Neural cell (in vitro differentiated cells): ENCODE measurements at regions not wholly inside any gene's neighbourhood (a gene's known extent, or its start where the extent isn't known, plus 50 kb on each side); places are given as distances from the start of the nearest gene placed in this dataset.

Source experiments
- H2AFZ ChIP-seq: fragments of 200-600, 300-800 bp; sonication (generic), shearing (Covaris generic); 2 replicates; pipeline ENCODE4 v1.6.0; 2014; ENCODE audit warnings: low read depth, mild to moderate bottlenecking, antibody characterized with exemption, low read length, moderate library complexity
- H3F3A ChIP-seq: fragments of 200-600 bp; shearing (Covaris generic); 2 replicates; pipeline ENCODE4 v1.6.1; 2016; ENCODE audit warnings: mild to moderate bottlenecking, moderate library complexity, mixed read lengths, antibody characterized with exemption, low read length; ENCODE audit not compliant: insufficient read depth, poor library complexity, severe bottlenecking
- H3K27ac ChIP-seq: fragments of 200-600, 300-800 bp; sonication (generic), shearing (Covaris generic); 2 replicates; pipeline ENCODE4 v1.5.1; 2014; ENCODE audit warnings: mild to moderate bottlenecking, low read length, moderate library complexity
- H3K27me3 ChIP-seq: fragments of 300-800, 200-600 bp; sonication (generic), shearing (Covaris generic); 2 replicates; pipeline ENCODE4 v1.6.0; 2014; ENCODE audit warnings: mild to moderate bottlenecking, low read depth, low read length, moderate library complexity; ENCODE audit not compliant: insufficient read depth
- H3K36me3 ChIP-seq: fragments of 300-800, 200-600 bp; sonication (generic), shearing (Covaris generic); 2 replicates; pipeline ENCODE4 v1.5.1; 2014; ENCODE audit warnings: mild to moderate bottlenecking, antibody characterized with exemption, low read length, moderate library complexity; ENCODE audit not compliant: insufficient read depth
- H3K4me2 ChIP-seq: fragments of 300-800, 200-600 bp; sonication (generic), shearing (Covaris generic); 2 replicates; pipeline ENCODE4 v1.6.0; 2014; ENCODE audit warnings: mild to moderate bottlenecking, low read length
- H3K4me3 ChIP-seq: fragments of 300-800, 200-600 bp; sonication (generic), shearing (Covaris generic); 2 replicates; pipeline ENCODE4 v1.5.1; 2014; ENCODE audit warnings: mild to moderate bottlenecking, low read length, moderate library complexity
- H3K79me2 ChIP-seq: fragments of 200-600 bp; shearing (Covaris generic); replicated peaks from 2 replicates; pipeline ENCODE4 v1.6.0; 2014; ENCODE audit warnings: mild to moderate bottlenecking, low read length, moderate library complexity; ENCODE audit not compliant: insufficient read depth
- H3K9ac ChIP-seq: fragments of 300-800, 200-600 bp; sonication (generic), shearing (Covaris generic); 2 replicates; pipeline ENCODE4 v1.6.1; 2016; ENCODE audit warnings: mild to moderate bottlenecking, low read length, mixed read lengths
- H3K9me2 ChIP-seq: fragments of 200-600 bp; shearing (Covaris generic); 2 replicates; pipeline ENCODE4 v1.6.1; 2016; ENCODE audit warnings: mild to moderate bottlenecking, low read length, mixed read lengths; ENCODE audit not compliant: insufficient read depth
- H3K9me3 ChIP-seq: fragments of 200-600, 300-800 bp; sonication (generic), shearing (Covaris generic); 2 replicates; pipeline ENCODE4 v1.6.1; 2016; ENCODE audit warnings: mild to moderate bottlenecking, mixed run types, low read length, moderate library complexity, mixed read lengths
- H4K20me1 ChIP-seq: fragments of 200-600 bp; shearing (Covaris generic); 2 replicates; pipeline ENCODE4 v1.6.1; 2016; ENCODE audit warnings: mild to moderate bottlenecking, mixed run types; ENCODE audit not compliant: insufficient read depth
- CTCF ChIP-seq: fragments of 450-650 bp; IDR thresholded peaks from 2 replicates; pipeline ENCODE4 v1.5.1; 2014; ENCODE audit warnings: antibody characterized with exemption, mild to moderate bottlenecking, moderate library complexity; ENCODE audit not compliant: poor library complexity, severe bottlenecking
- EP300 ChIP-seq: fragments of 450-650 bp; conservative IDR thresholded peaks from 2 replicates; pipeline ENCODE4 v1.6.1; 2014; ENCODE audit warnings: antibody characterized with exemption, mild to moderate bottlenecking, moderate library complexity; ENCODE audit not compliant: poor library complexity, severe bottlenecking
- EZH2 ChIP-seq: fragments of 200-600, 300-800 bp; shearing (Covaris generic), sonication (generic); IDR thresholded peaks from 2 replicates; pipeline ENCODE4 v1.6.1; 2014; ENCODE audit warnings: antibody characterized with exemption, low read length, borderline replicate concordance, mild to moderate bottlenecking; ENCODE audit not compliant: insufficient read depth, poor library complexity, severe bottlenecking
- MXI1 ChIP-seq: fragments of 450-650 bp; conservative IDR thresholded peaks from 2 replicates; pipeline ENCODE4 v1.6.1; 2014; ENCODE audit warnings: antibody characterized with exemption, mild to moderate bottlenecking; ENCODE audit not compliant: poor library complexity, severe bottlenecking
- POLR2AphosphoS5 ChIP-seq: IDR thresholded peaks from 2 replicates; pipeline ENCODE4 v1.6.1; 2012
- RAD21 ChIP-seq: fragments of 450-650 bp; conservative IDR thresholded peaks from 2 replicates; pipeline ENCODE4 v1.6.1; 2014; ENCODE audit warnings: antibody characterized with exemption, mild to moderate bottlenecking, moderate library complexity
- REST ChIP-seq: IDR thresholded peaks from 2 replicates; pipeline ENCODE4 v1.6.1; 2012; ENCODE audit warnings: borderline replicate concordance
- SMC3 ChIP-seq: fragments of 450-650 bp; conservative IDR thresholded peaks from 2 replicates; pipeline ENCODE4 v1.6.1; 2014; ENCODE audit warnings: antibody characterized with exemption, mild to moderate bottlenecking, moderate library complexity; ENCODE audit not compliant: poor library complexity
- TAF1 ChIP-seq: IDR thresholded peaks from 2 replicates; pipeline ENCODE4 v1.6.1; 2012; ENCODE audit warnings: low read depth

- H3K27ac ChIP-seq: no peak overlapping the region
- H3K27me3 ChIP-seq: no peaks in the 10 kb centered on the region
- no peaks in the 10 kb centered on the region for H4K20me1 ChIP-seq
- H3K9me3 ChIP-seq: no peaks in the 10 kb centered on the region
- no peak overlapping the region for H2AFZ ChIP-seq
- H3K4me3 ChIP-seq: no peak overlapping the region
- H3K36me3 ChIP-seq: no peaks in the 10 kb centered on the region
- H3K9ac ChIP-seq: no peak overlapping the region
- H3F3A ChIP-seq: no peaks in the 10 kb centered on the region
- TF ChIP-seq EZH2 (no peak), EP300 (no peak), MXI1 (no peak), CTCF (no peak), TAF1 (no peak), POLR2AphosphoS5 (no peak), SMC3 (no peak), REST (no peak), RAD21 (no peak)
- H3K79me2 ChIP-seq: no peaks in the 10 kb centered on the region
- H3K9me2 ChIP-seq: no peaks in the 10 kb centered on the region
- H3K4me2 ChIP-seq: no peak overlapping the region
Observed at GRCh38 chr9:100641166-100641565, 63.3 kb downstream of the CAVIN4 start.

- peak; percentile 32 for TF ChIP-seq SMC3
- TF ChIP-seq RAD21: no peak
- no peak for TF ChIP-seq EZH2
- TF ChIP-seq POLR2AphosphoS5: peak; percentile 50
- TF ChIP-seq EP300: peak; percentile 76
- H4K20me1 ChIP-seq: no peaks in the 10 kb centered on the region
- H3K27me3 ChIP-seq: no peaks in the 10 kb centered on the region
- H3K9me2 ChIP-seq: no peaks in the 10 kb centered on the region
- H3K4me2 ChIP-seq: peak overlapping the region; percentile 75
- H3K27ac ChIP-seq: peak overlapping the region; percentile 95
- H3K79me2 ChIP-seq: no peaks in the 10 kb centered on the region
- H3F3A ChIP-seq: no peaks in the 10 kb centered on the region
- H3K9ac ChIP-seq: peak overlapping the region; percentile 56
- peak overlapping the region; percentile 28 for H2AFZ ChIP-seq
- no peaks in the 10 kb centered on the region for H3K36me3 ChIP-seq
- H3K9me3 ChIP-seq: no peaks in the 10 kb centered on the region
- H3K4me3 ChIP-seq: peak overlapping the region; percentile 37
Observed at GRCh38 chr9:100652850-100653249, 75.0 kb downstream of the CAVIN4 start.
